ENCODE measurements at regions not wholly inside any gene's neighbourhood (a gene's known extent, or its start where the extent isn't known, plus 50 kb on each side); places are given as distances from the start of the nearest gene placed in this dataset.
"Not testable (repeated sequence)": the region's sequence is repeated elsewhere in the genome, so short reads cannot be mapped to it uniquely, and the experiment has no call there.

DNA sequence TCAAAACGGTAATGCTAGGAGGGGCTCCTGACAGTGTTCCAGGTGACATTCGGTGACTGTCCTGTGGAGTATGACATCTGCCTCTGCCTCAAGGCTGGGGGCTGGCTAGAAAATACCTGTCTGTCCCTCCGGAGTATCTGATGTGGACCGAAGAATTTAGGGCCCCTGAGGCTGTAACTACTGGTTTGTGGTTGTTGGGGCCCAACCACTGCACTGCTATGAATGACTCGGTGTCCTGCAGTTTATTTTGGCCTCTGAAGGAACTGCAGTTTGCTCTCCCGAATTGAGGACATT, 198.9 kb upstream of the CAND1 start:
- Histone ChIP-seq H3K9me3 (ENCODE audit: low read depth, low read length) (no peaks in the 10 kb centered on the region), H3K4me3 (no peak overlapping the region), H3K9ac (ENCODE audit: insufficient read length) (no peak overlapping the region), H3K36me3 (ENCODE audit: insufficient read depth, low read length) (no peaks in the 10 kb centered on the region), H3K27ac (no peak overlapping the region)
- no peak for TF ChIP-seq POLR2AphosphoS5 (IDR thresholded peaks at IDR 0.05; ENCODE audit: borderline replicate concordance, low read depth, low read length)
- no peak for TF ChIP-seq FOXP2 (optimal IDR thresholded peaks at IDR 0.05; ENCODE audit: control extremely low read depth, extremely low read length, insufficient read depth)
- no peak for TF ChIP-seq EZH2 (IDR thresholded peaks at IDR 0.05)
- DNase-seq (ENCODE audit: low read depth, low spot score): no peak

DNA sequence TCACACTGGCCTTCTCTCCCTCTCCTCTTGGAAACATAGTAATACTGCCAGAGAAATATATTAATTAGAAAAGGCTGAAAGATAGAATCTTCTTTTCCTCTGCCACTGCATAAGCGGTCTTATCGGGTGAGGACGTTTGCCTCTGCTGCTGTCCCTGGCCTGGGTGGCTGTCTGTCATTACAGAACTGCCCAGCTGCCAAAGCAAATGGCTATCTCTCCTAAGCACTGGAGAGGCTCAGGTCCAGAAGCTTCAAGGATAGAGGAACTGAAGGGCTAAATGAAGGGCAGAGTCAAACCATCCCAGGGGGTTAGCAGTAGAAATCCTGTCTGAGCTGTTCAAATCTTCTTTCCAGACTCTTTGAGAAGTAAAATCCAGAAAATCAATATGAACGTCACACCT, 198.6 kb upstream of the CAND1 start:
- no peaks in the 10 kb centered on the region for H3K36me3 ChIP-seq (ENCODE audit: insufficient read depth, low read length)
- H3K27ac ChIP-seq: no peak overlapping the region
- no peak for DNase-seq (ENCODE audit: low read depth, low spot score)
- TF ChIP-seq EZH2 (IDR thresholded peaks at IDR 0.05) (no peak), FOXP2 (optimal IDR thresholded peaks at IDR 0.05; ENCODE audit: control extremely low read depth, extremely low read length, insufficient read depth) (no peak), POLR2AphosphoS5 (IDR thresholded peaks at IDR 0.05; ENCODE audit: borderline replicate concordance, low read depth, low read length) (no peak)
- H3K9me3 ChIP-seq (ENCODE audit: low read depth, low read length): no peaks in the 10 kb centered on the region
- H3K9ac ChIP-seq (ENCODE audit: insufficient read length): no peak overlapping the region
- no peak overlapping the region for H3K4me3 ChIP-seq

DNA sequence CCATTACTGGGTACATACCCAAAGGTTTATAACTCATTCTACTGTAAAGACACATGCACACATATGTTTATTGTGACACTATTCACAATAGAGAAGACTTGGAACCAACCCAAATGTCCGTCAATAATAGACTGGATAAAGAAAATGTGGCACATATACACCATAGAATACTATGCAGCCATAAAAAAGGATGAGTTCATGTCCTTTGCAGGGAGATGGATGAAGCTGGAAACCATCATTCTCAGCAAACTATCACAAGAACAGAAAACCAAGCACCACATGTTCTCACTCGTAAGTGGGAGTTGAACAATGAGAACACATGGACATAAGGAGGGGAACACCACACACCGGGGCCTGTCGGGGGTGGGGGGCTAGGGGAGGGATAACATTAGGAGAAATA, 196.9 kb upstream of the CAND1 start:
- not testable (repeated sequence) for H3K9ac ChIP-seq (ENCODE audit: insufficient read length); H3K4me3 ChIP-seq; H3K9me3 ChIP-seq (ENCODE audit: low read depth, low read length); H3K36me3 ChIP-seq (ENCODE audit: insufficient read depth, low read length); DNase-seq (ENCODE audit: low read depth, low spot score); H3K27ac ChIP-seq

DNA sequence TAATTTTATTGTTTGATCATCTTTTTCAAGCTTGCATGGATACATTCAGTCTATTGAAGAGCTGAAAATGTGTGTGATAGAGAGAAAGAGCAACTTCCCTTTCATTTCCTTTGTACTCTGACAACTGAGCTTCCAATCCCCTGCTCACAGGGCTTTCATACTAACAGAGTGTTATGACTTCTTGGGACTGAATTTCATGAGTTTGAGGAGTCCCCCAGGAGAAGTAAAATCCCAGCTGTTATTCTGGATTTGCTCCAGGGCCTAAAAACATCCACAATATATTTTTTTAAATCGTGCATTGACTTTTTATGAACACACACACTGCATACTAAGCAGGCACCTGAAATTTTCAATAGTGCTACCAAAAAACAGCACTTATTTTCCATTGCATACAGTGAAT, 195.8 kb upstream of the CAND1 start:
- TF ChIP-seq FOXP2 (optimal IDR thresholded peaks at IDR 0.05; ENCODE audit: control extremely low read depth, extremely low read length, insufficient read depth) (no peak), EZH2 (IDR thresholded peaks at IDR 0.05) (no peak), POLR2AphosphoS5 (IDR thresholded peaks at IDR 0.05; ENCODE audit: borderline replicate concordance, low read depth, low read length) (no peak)
- H3K36me3 ChIP-seq (ENCODE audit: insufficient read depth, low read length): no peaks in the 10 kb centered on the region

DNA sequence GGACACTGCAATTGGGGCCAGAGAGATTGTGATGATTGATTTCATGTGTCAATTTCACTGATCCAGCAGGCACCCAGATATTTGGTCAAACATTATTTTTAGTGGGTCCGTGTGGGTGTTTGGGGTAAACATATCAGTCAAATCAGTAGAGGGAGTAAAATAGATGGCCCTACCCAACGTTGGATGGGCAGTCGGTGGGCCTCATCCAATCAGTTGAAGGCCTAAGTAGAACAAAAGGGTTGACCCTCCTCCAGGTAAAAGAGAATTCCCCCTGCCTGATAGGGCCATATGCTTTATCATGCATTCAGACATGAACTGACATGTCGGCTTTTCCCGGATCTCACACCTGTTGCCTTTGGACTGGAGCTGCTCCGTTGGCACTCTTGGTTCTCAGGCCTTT, 195.1 kb upstream of the CAND1 start:
- no peak for DNase-seq (ENCODE audit: low read depth, low spot score)
- Histone ChIP-seq H3K27ac (no peak overlapping the region), H3K4me3 (no peak overlapping the region), H3K9ac (ENCODE audit: insufficient read length) (no peak overlapping the region), H3K9me3 (ENCODE audit: low read depth, low read length) (no peaks in the 10 kb centered on the region), H3K36me3 (ENCODE audit: insufficient read depth, low read length) (no peaks in the 10 kb centered on the region)
- no peak for TF ChIP-seq FOXP2 (optimal IDR thresholded peaks at IDR 0.05; ENCODE audit: control extremely low read depth, extremely low read length, insufficient read depth)
- TF ChIP-seq EZH2 (IDR thresholded peaks at IDR 0.05): no peak
- TF ChIP-seq POLR2AphosphoS5 (IDR thresholded peaks at IDR 0.05; ENCODE audit: borderline replicate concordance, low read depth, low read length): no peak

More for the DNA sequence above, 195.8 kb upstream of the CAND1 start:
- H3K9ac ChIP-seq (ENCODE audit: insufficient read length): no peak overlapping the region
- no peak overlapping the region for H3K27ac ChIP-seq
- no peak for DNase-seq (ENCODE audit: low read depth, low spot score)
- H3K4me3 ChIP-seq: no peak overlapping the region
- H3K9me3 ChIP-seq (ENCODE audit: low read depth, low read length): no peaks in the 10 kb centered on the region

DNA sequence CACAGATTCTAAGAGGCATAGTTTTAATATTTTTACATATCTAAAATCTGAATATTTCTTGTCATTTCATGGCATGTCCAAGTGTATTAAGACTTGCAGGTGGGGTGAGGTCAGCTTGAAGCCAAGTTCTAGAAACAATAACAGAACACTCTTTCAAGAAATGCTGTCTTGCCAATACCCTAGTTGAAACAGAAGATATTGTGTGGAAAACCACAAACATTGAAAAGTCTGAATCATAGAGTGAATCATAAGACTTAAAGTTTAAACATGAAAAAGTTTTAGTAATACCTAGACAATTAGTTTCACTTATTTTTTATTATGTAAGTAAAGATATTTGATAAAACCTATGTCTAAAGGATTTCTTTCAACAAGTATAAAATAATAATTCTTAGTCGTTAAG, 191.5 kb upstream of the CAND1 start:
- TF ChIP-seq FOXP2 (optimal IDR thresholded peaks at IDR 0.05; ENCODE audit: control extremely low read depth, extremely low read length, insufficient read depth): no peak
- TF ChIP-seq EZH2 (IDR thresholded peaks at IDR 0.05): no peak
- TF ChIP-seq POLR2AphosphoS5 (IDR thresholded peaks at IDR 0.05; ENCODE audit: borderline replicate concordance, low read depth, low read length): no peak
- Histone ChIP-seq H3K27ac (no peak overlapping the region), H3K4me3 (no peak overlapping the region), H3K36me3 (ENCODE audit: insufficient read depth, low read length) (no peaks in the 10 kb centered on the region), H3K9me3 (ENCODE audit: low read depth, low read length) (no peaks in the 10 kb centered on the region), H3K9ac (ENCODE audit: insufficient read length) (no peak overlapping the region)
- DNase-seq (ENCODE audit: low read depth, low spot score): no peak

DNA sequence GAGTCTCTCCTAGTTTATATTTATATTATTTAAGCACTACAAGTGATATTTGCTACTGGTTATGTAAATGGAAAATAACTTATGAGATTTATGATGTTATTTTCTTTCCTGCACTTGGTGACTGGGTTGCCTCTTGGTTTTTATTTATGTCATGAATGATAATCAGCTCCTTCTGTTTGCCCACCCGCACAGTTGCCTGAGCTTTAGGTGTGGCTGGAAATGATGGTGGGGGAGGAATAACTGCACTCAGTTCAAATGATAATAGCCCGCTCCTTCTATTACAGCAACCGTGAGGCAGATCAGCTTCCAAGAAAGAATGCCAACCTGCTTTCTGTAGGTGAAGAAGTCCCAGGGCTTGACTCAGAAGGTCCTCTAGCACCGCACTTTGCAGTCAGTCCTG, 190.2 kb upstream of the CAND1 start:
- TF ChIP-seq EZH2 (IDR thresholded peaks at IDR 0.05) (no peak), POLR2AphosphoS5 (IDR thresholded peaks at IDR 0.05; ENCODE audit: borderline replicate concordance, low read depth, low read length) (no peak), FOXP2 (optimal IDR thresholded peaks at IDR 0.05; ENCODE audit: control extremely low read depth, extremely low read length, insufficient read depth) (no peak)
- H3K36me3 ChIP-seq (ENCODE audit: insufficient read depth, low read length): no peaks in the 10 kb centered on the region

DNA sequence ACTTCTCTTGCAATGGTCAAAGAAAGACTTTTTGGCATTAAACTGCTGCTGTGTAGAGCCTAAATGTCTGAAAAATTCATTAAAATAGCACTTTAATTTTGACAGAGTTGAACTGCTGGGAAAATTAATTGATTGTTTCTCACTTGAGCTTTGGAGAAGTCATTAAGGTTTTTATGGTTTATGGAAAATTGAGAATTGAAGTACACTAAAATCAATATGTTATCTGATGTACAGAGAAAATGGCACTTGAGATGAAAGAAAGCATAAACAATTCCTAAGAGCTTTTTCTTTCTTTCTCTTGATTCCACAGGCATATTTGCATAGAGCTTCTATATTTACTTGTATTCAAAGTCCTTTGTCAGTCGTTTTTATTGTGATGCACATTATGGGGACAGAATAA, 188.5 kb upstream of the CAND1 start:
- DNase-seq (ENCODE audit: low read depth, low spot score): no peak

More for the DNA sequence above, 190.2 kb upstream of the CAND1 start:
- no peak overlapping the region for H3K9ac ChIP-seq (ENCODE audit: insufficient read length)
- H3K4me3 ChIP-seq: no peak overlapping the region
- DNase-seq (ENCODE audit: low read depth, low spot score): no peak
- no peak overlapping the region for H3K27ac ChIP-seq
- no peaks in the 10 kb centered on the region for H3K9me3 ChIP-seq (ENCODE audit: low read depth, low read length)

DNA sequence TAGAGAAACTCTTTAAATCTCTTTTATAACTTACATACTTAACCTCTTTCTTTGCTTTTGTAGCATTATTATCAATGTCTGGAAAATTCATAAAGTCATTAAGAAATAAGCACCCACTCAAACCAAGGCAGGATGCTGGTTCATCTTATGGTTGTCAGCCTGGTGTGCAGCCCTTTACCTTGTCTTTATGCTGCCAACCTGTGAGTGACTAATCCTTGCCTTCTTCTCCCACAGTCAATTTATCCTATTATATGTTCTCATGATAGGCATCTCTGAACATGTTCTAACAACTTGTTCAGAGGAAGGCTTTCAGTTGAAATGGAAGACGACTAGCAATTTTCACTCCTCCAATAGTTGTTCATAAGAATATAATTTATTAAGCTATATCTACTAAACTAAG, 186.9 kb upstream of the CAND1 start:
- no peak overlapping the region for H3K4me3 ChIP-seq
- H3K27ac ChIP-seq: no peak overlapping the region
- no peak for TF ChIP-seq EZH2 (IDR thresholded peaks at IDR 0.05)

More for the DNA sequence above, 188.5 kb upstream of the CAND1 start:
- Histone ChIP-seq H3K9me3 (ENCODE audit: low read depth, low read length) (no peaks in the 10 kb centered on the region), H3K9ac (ENCODE audit: insufficient read length) (no peak overlapping the region), H3K4me3 (no peak overlapping the region), H3K36me3 (ENCODE audit: insufficient read depth, low read length) (no peaks in the 10 kb centered on the region), H3K27ac (no peak overlapping the region)
- TF ChIP-seq POLR2AphosphoS5 (IDR thresholded peaks at IDR 0.05; ENCODE audit: borderline replicate concordance, low read depth, low read length) (no peak), FOXP2 (optimal IDR thresholded peaks at IDR 0.05; ENCODE audit: control extremely low read depth, extremely low read length, insufficient read depth) (no peak), EZH2 (IDR thresholded peaks at IDR 0.05) (no peak)

More for the DNA sequence above, 186.9 kb upstream of the CAND1 start:
- Histone ChIP-seq H3K9ac (ENCODE audit: insufficient read length) (no peak overlapping the region), H3K36me3 (ENCODE audit: insufficient read depth, low read length) (no peaks in the 10 kb centered on the region), H3K9me3 (ENCODE audit: low read depth, low read length) (no peaks in the 10 kb centered on the region)
- DNase-seq (ENCODE audit: low read depth, low spot score): no peak

Measured in SK-N-MC (cell line).